ENCODE measurements at regions not wholly inside any gene's neighbourhood (a gene's known extent, or its start where the extent isn't known, plus 50 kb on each side); places are given as distances from the start of the nearest gene placed in this dataset.
A peak's percentile ranks its signal among the peaks of the same experiment; 100 is the strongest.

DNA sequence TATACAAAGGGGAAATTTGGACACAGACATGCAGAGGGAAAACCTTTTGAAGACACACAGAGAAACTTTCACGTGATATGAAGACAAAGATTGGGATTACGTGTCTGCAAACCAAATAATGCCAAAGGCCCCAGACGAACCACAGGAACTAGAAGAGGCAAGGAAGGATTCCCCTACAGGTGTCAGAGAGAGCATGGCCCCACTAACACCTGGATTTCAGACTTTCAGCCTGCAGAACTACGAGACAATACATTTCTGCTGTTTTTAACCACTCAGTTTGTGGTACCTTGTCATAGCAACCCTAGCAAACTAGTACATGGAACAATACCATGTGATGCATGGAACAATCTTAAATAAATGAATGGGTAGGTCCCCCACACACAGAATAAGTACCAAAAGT is 341.0 kb downstream of the HDGFL1 start:
- no peak for DNase-seq
- H3K27me3 ChIP-seq = no peaks in the 10 kb centered on the region
- H3K36me3 ChIP-seq (replicated peaks in 1 of 2) = no peaks in the 10 kb centered on the region
- H3K9me3 ChIP-seq (replicated peaks in 1 of 3) = no peaks in the 10 kb centered on the region
- H3K4me1 ChIP-seq (replicated peaks in 1 of 2) = no peaks in the 10 kb centered on the region
- intact Hi-C loops (cut with DNase I) = no loop called here
- H3K27ac ChIP-seq = no peak overlapping the region
- TF ChIP-seq, protein P1, sequence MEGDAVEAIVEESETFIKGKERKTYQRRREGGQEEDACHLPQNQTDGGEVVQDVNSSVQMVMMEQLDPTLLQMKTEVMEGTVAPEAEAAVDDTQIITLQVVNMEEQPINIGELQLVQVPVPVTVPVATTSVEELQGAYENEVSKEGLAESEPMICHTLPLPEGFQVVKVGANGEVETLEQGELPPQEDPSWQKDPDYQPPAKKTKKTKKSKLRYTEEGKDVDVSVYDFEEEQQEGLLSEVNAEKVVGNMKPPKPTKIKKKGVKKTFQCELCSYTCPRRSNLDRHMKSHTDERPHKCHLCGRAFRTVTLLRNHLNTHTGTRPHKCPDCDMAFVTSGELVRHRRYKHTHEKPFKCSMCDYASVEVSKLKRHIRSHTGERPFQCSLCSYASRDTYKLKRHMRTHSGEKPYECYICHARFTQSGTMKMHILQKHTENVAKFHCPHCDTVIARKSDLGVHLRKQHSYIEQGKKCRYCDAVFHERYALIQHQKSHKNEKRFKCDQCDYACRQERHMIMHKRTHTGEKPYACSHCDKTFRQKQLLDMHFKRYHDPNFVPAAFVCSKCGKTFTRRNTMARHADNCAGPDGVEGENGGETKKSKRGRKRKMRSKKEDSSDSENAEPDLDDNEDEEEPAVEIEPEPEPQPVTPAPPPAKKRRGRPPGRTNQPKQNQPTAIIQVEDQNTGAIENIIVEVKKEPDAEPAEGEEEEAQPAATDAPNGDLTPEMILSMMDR (IDR thresholded peaks at IDR 0.05) = no peak
- TF ChIP-seq POLR2A (IDR thresholded peaks at IDR 0.05) = no peak
- WGBS, 4 donors = 63 to 80% (median 77%) methylated on average over 4 of the region's 4 CpGs
- no peak overlapping the region for H3K4me3 ChIP-seq

DNA sequence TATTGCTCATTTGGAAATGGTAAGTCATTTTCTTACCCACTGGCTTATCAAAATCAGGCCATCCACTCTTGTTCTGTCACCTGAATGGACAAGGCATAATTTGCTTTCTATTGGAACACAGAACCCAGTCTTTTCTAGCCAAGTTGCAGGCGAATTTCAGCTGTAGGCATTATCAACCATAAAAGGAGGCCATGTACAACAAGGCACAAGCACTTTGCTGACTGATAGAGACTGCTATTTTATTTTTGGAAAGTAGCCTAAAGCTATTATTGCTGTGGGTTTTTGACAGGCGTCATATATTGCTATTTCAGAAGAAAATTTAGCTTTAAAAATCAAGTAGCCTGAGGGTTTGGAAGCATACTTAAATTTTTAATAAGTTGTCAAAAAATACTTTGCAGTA is 344.2 kb downstream of the HDGFL1 start:
- no peak for DNase-seq
- Histone ChIP-seq H3K27me3 (no peaks in the 10 kb centered on the region), H3K36me3 (replicated peaks in 1 of 2) (no peaks in the 10 kb centered on the region), H3K27ac (no peak overlapping the region), H3K4me1 (replicated peaks in 1 of 2) (no peaks in the 10 kb centered on the region), H3K4me3 (no peak overlapping the region), H3K9me3 (replicated peaks in 1 of 3) (no peaks in the 10 kb centered on the region)
- TF ChIP-seq, protein P1 (IDR thresholded peaks at IDR 0.05) = no peak
- no peak for TF ChIP-seq POLR2A (IDR thresholded peaks at IDR 0.05)
- intact Hi-C loops (cut with DNase I) = no loop called here
- 57 to 72% (median 62%) methylated on average over 2 of the region's 2 CpGs for WGBS, 4 donors

DNA sequence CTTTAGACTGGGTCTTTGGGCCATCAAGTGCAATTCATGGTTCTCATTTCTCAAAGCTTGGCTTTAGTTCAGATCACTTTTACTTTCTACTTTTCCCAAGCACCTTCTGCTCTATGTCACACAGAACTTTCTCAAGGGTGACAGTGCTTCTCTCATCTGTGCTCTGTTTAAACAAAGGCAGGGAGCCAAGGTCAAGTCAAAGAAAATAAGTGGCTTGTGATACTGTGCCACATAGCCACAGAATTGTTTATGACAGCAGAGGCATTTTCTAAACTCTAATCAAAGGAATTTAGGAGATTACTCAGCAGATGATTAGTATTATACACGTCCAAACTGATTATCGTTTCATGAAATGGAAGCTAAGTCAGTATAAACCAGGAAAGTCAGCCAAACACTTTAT is 348.0 kb downstream of the HDGFL1 start:
- TF ChIP-seq, protein P1 (IDR thresholded peaks at IDR 0.05) = no peak
- DNase-seq = peak in 1 of 7 donors; percentile 4
- Histone ChIP-seq H3K27ac (no peak overlapping the region), H3K4me1 (replicated peaks in 1 of 2) (no peaks in the 10 kb centered on the region), H3K27me3 (no peaks in the 10 kb centered on the region), H3K9me3 (replicated peaks in 1 of 3) (no peaks in the 10 kb centered on the region), H3K36me3 (replicated peaks in 1 of 2) (no peaks in the 10 kb centered on the region), H3K4me3 (no peak overlapping the region)
- WGBS, 4 donors = 22 to 52% (median 35%) methylated on average over 2 of the region's 2 CpGs
- intact Hi-C loops (cut with DNase I) = no loop called here

DNA sequence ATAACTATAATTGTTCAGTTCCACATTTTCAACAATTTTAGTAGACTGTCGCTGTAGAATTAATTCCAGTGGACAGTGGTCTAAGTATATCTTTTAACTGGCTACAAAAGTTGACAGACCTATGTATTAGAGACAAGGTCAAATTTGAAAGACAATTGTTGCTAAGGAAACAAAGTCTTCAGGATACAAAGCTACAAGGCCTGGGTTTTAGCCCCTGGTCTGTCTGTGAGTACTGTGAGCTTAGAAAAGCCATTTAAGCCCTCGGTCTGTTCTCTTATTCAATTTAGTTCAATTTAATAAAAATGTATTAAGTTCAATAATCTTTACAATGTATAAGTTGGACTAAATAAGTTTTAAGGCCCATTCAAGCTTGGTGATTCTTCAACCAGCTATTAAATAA is 352.5 kb downstream of the HDGFL1 start:
- no peaks in the 10 kb centered on the region for H3K9me3 ChIP-seq (replicated peaks in 1 of 3)
- intact Hi-C loops (cut with DNase I) = no loop called here
- H3K27me3 ChIP-seq = no peaks in the 10 kb centered on the region
- H3K36me3 ChIP-seq (replicated peaks in 1 of 2) = no peaks in the 10 kb centered on the region
- no peak overlapping the region for H3K4me3 ChIP-seq
- no peaks in the 10 kb centered on the region for H3K4me1 ChIP-seq (replicated peaks in 1 of 2)
- H3K27ac ChIP-seq = no peak overlapping the region
- DNase-seq = no peak
- WGBS, 4 donors = 67 to 89% (median 85%) methylated on average over 2 of the region's 2 CpGs
- no peak for TF ChIP-seq POLR2A (IDR thresholded peaks at IDR 0.05)
- TF ChIP-seq, protein P1 (IDR thresholded peaks at IDR 0.05) = no peak
